ENCODE measurements at regions not wholly inside any gene's neighbourhood (a gene's known extent, or its start where the extent isn't known, plus 50 kb on each side); places are given as distances from the start of the nearest gene placed in this dataset.

GRCh38 chr3:28601291-28601690, 252.7 kb upstream of the AZI2 start:
- H3K4me3 Mint-ChIP-seq = no peak overlapping the region

DNA sequence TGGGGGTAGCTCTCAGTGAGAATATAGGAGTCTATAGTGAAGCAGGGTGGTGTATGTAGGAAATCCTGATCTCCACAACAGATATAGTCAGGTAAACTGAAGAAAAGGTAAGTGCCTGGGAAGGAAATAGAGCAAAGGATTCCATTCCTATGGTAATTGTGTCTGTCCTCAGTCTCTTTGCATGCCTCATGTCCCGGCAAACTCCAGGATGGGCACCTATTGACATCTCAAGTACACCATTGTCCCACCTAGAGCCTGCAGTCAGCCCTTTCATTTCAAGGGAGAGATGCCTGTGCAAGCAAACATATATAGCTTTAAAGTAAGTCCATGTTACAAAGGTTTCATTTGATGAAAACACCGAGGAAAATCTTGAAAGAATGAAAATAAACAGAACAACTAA, 257.7 kb upstream of the AZI2 start:
- H2AFZ ChIP-seq (ENCODE audit: insufficient read depth, low read depth, low read length, poor library complexity, severe bottlenecking) = no peak overlapping the region
- H3K36me3 ChIP-seq (replicated peaks in 1 of 2; ENCODE audit: control insufficient read depth in 1 of 2, insufficient read depth in 2 of 2, low read length in 2 of 2) = no peaks in the 10 kb centered on the region
- no peaks in the 10 kb centered on the region for H4K20me1 ChIP-seq (ENCODE audit: insufficient read depth, low read length)
- no peak overlapping the region for H3K4me3 ChIP-seq (replicated peaks in 1 of 3; ENCODE audit: low read depth in 2 of 3, low read length in 3 of 3)
- Mint-ChIP-seq H3K36me3 (no peaks in the 10 kb centered on the region), H3K4me3 (no peak overlapping the region), H3K9me3 (peaks cover 0 to 5% (median 4%) of the 10 kb centered on the region in 7 donors), H3K27ac (no peak overlapping the region), H3K4me1 (no peaks in the 10 kb centered on the region), H3K27me3 (ENCODE audit: low read depth in 3 of 3) (peaks cover 0 to 1% (median 0%) of the 10 kb centered on the region in 3 donors)
- DNase-seq = no peak
- H3K4me1 ChIP-seq (ENCODE audit: control insufficient read depth in 1 of 2, insufficient read depth in 2 of 2, low read length in 2 of 2) = no peaks in the 10 kb centered on the region
- no peaks in the 10 kb centered on the region for H3K79me2 ChIP-seq (ENCODE audit: insufficient read depth, low read length)
- no peaks in the 10 kb centered on the region for H3K27me3 ChIP-seq (ENCODE audit: control insufficient read depth in 2 of 2, insufficient read depth in 2 of 2, low read length in 2 of 2)
- intact Hi-C loops (cut with micrococcal nuclease) = no loop called here
- H3K9ac ChIP-seq (ENCODE audit: insufficient read depth, low read length, poor library complexity, severe bottlenecking) = no peak overlapping the region
- H3K27ac ChIP-seq (ENCODE audit: low read depth in 1 of 2, low read length in 2 of 2) = no peak overlapping the region
- H3K9me3 ChIP-seq (replicated peaks in 1 of 2; ENCODE audit: control insufficient read depth in 1 of 2, insufficient read depth in 1 of 2, low read length in 2 of 2) = peaks cover 0 to 10% of the 10 kb centered on the region in 2 donors
- WGBS (ENCODE audit: insufficient coverage) = 83% methylated on average over 1 of the region's 2 CpGs
- TF ChIP-seq, protein P1, sequence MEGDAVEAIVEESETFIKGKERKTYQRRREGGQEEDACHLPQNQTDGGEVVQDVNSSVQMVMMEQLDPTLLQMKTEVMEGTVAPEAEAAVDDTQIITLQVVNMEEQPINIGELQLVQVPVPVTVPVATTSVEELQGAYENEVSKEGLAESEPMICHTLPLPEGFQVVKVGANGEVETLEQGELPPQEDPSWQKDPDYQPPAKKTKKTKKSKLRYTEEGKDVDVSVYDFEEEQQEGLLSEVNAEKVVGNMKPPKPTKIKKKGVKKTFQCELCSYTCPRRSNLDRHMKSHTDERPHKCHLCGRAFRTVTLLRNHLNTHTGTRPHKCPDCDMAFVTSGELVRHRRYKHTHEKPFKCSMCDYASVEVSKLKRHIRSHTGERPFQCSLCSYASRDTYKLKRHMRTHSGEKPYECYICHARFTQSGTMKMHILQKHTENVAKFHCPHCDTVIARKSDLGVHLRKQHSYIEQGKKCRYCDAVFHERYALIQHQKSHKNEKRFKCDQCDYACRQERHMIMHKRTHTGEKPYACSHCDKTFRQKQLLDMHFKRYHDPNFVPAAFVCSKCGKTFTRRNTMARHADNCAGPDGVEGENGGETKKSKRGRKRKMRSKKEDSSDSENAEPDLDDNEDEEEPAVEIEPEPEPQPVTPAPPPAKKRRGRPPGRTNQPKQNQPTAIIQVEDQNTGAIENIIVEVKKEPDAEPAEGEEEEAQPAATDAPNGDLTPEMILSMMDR (IDR thresholded peaks at IDR 0.05) = no peak
- no peak overlapping the region for H3K4me2 ChIP-seq (replicated peaks; ENCODE audit: extremely low read depth, low read length, poor library complexity, severe bottlenecking)

More at GRCh38 chr3:28601291-28601690, 252.7 kb upstream of the AZI2 start:
- H3K27me3 Mint-ChIP-seq (ENCODE audit: low read depth in 3 of 3) = peaks cover 0 to 1% (median 1%) of the 10 kb centered on the region in 3 donors
- intact Hi-C loops (cut with micrococcal nuclease) = no loop called here
- H3K4me1 Mint-ChIP-seq = no peaks in the 10 kb centered on the region
- Histone ChIP-seq H3K27ac (ENCODE audit: low read depth in 1 of 2, low read length in 2 of 2) (no peak overlapping the region), H4K20me1 (ENCODE audit: insufficient read depth, low read length) (no peaks in the 10 kb centered on the region), H3K4me1 (ENCODE audit: control insufficient read depth in 1 of 2, insufficient read depth in 2 of 2, low read length in 2 of 2) (no peaks in the 10 kb centered on the region), H3K36me3 (replicated peaks in 1 of 2; ENCODE audit: control insufficient read depth in 1 of 2, insufficient read depth in 2 of 2, low read length in 2 of 2) (no peaks in the 10 kb centered on the region), H3K4me2 (replicated peaks; ENCODE audit: extremely low read depth, low read length, poor library complexity, severe bottlenecking) (no peak overlapping the region), H2AFZ (ENCODE audit: insufficient read depth, low read depth, low read length, poor library complexity, severe bottlenecking) (no peak overlapping the region), H3K9ac (ENCODE audit: insufficient read depth, low read length, poor library complexity, severe bottlenecking) (no peak overlapping the region), H3K79me2 (ENCODE audit: insufficient read depth, low read length) (no peaks in the 10 kb centered on the region), H3K9me3 (replicated peaks in 1 of 2; ENCODE audit: control insufficient read depth in 1 of 2, insufficient read depth in 1 of 2, low read length in 2 of 2) (no peaks in the 10 kb centered on the region), H3K4me3 (replicated peaks in 1 of 3; ENCODE audit: low read depth in 2 of 3, low read length in 3 of 3) (no peak overlapping the region), H3K27me3 (ENCODE audit: control insufficient read depth in 2 of 2, insufficient read depth in 2 of 2, low read length in 2 of 2) (no peaks in the 10 kb centered on the region)
- peaks cover 0 to 10% (median 4%) of the 10 kb centered on the region in 7 donors for H3K9me3 Mint-ChIP-seq
- H3K36me3 Mint-ChIP-seq = no peaks in the 10 kb centered on the region
- WGBS (ENCODE audit: insufficient coverage) = 83% methylated on average over 1 of the region's 4 CpGs
- no peak overlapping the region for H3K27ac Mint-ChIP-seq
- DNase-seq = no peak
- TF ChIP-seq, protein P1 (IDR thresholded peaks at IDR 0.05) = no peak

Data from CD14-positive monocyte (primary cell).